H7 (cell line): ENCODE measurements at regions not wholly inside any gene's neighbourhood (a gene's known extent, or its start where the extent isn't known, plus 50 kb on each side); places are given as distances from the start of the nearest gene placed in this dataset.

ENCODE experiments used
- DNase-seq: peaks from one replicate; pipeline ENCODE4 v3.0.0; 2012
- H3K27me3 ChIP-seq: 2 replicates; pipeline ENCODE4 v1.6.0; 2011; ENCODE audit warnings: mild to moderate bottlenecking, low read length; ENCODE audit not compliant: control insufficient read depth, insufficient read depth
- H3K36me3 ChIP-seq: replicated peaks from 2 replicates; pipeline ENCODE4 v1.5.1; 2011; ENCODE audit warnings: low read length; ENCODE audit not compliant: control insufficient read depth, insufficient read depth
- H3K4me3 ChIP-seq: 2 replicates; pipeline ENCODE4 v1.5.1; 2011; ENCODE audit warnings: low read depth, mild to moderate bottlenecking, control low read depth, low read length, moderate library complexity; ENCODE audit not compliant: insufficient read depth

DNA sequence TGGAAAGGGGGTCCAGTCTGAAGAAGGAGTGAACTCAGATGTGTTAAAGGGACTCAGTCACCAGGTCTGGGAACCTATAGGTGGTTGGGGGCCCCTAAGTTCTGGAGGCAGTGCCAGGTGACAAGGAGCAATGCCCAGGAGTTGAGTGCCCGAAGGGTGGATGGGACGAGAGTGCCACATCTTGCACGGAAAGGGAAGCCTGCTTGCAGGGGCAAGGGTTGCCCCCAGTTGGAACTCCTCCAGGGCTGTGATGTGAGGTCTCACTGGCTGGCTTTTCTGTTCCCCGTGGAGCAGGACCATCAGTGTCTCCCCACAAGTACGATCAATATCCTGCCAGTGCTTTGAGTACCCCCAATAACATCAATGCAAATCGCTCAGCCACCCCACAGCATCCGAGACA lies 107.3 kb downstream of the TOMM20 start:
- H3K36me3 ChIP-seq = no peaks in the 10 kb centered on the region
- H3K27me3 ChIP-seq = no peaks in the 10 kb centered on the region; the same call in 1 of the 2 replicates
- no peak for DNase-seq
- H3K4me3 ChIP-seq = no peak overlapping the region

DNA sequence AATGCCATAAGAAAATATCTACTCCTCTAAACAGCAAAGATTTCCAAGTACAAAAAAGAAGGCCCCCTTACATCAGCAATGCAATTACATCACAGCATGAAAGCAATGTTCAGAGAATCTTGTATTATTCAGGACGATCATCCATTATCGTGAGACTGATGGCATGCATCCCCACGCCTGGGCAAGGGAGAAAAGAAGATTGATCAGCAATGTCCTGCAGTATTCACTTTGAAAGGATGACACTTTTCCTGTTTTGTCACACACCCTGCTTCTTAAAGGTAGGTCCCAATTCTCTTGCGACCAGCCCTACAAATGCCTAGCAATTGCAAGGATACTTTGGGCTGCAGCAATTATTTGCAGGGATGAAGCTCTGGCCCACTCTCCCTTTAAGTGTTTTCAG lies 108.7 kb downstream of the TOMM20 start:
- Histone ChIP-seq H3K27me3 (no peaks in the 10 kb centered on the region; the same call in 1 of the 2 replicates), H3K36me3 (no peaks in the 10 kb centered on the region), H3K4me3 (no peak overlapping the region)
- DNase-seq = no peak

DNA sequence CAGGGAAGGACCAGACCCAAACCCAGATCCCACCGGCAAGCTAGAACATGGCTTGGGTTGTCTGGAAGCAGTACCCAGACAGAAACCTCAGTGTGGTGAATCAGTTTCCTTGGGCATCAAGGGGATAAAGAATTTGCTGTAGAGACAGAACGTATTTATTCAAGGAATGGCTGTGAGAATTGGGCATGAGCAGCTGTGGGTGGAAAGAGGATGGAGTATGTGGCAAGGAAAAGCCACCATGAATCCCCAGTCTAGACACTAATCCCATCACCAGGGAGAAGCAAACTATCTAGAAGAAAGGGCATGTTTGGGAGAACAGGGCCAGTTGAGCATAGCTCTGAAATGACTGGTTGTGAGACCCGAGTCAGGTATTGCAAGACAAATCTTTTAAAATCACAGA lies 109.2 kb downstream of the TOMM20 start:
- DNase-seq = no peak

DNA sequence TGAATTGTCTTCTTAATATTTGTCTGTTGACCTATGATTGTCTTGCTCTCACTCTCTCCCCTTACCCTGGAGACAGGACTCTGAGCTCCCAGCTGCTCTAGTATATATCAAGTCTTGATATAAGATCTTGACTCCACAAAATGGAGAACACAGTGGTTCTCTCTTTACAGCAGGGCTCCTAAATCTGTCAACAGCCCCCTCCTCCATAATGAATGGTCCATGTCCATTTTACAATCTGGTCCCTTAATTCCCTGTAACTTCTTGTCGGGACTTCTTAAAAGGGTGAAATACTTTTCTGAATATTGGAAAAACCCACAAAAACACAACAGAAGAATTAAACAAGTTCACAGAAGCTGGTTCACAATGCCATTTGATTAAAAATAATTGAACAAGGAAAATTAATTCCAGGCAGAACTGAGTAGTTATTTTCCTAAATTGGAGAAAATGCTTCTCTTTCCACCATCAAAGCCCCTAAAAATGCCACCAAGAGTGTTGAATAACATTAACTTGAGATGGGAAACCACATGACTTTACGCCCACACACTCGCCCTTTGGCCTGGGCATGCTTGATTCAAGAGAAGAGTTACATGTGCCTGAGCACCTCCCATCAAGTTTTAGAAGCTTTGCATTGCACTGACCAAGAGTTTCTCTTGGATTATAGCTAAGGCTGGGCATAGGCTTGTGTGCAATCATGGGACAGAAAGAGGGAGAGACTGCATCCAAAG lies 109.8 kb downstream of the TOMM20 start:
- no peaks in the 10 kb centered on the region for H3K36me3 ChIP-seq
- no peaks in the 10 kb centered on the region; the same call in 1 of the 2 replicates for H3K27me3 ChIP-seq
- DNase-seq = no peak
- no peak overlapping the region for H3K4me3 ChIP-seq

More for the DNA sequence above, 109.2 kb downstream of the TOMM20 start:
- Histone ChIP-seq H3K27me3 (no peaks in the 10 kb centered on the region; the same call in 1 of the 2 replicates), H3K4me3 (no peak overlapping the region), H3K36me3 (no peaks in the 10 kb centered on the region)

DNA sequence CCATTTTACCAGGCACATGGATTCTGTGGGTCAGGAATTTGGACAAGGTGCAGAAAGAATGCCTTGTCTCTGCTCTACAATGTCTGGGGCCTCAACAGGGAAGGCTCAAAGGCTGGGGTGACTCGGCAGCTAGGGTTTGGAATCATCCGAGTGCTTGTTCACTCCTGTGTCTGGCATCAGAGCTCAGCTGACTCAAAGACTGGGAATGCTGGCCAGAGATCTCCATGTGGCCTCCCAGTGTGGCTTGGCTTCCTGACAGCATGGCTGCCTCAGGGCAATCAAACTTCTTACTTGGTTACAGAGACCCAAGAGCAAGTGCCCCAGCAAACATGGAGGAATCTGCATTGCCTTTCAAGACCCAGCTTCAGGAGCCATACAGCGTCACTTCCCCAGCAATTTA lies 110.5 kb downstream of the TOMM20 start:
- Histone ChIP-seq H3K36me3 (no peaks in the 10 kb centered on the region), H3K4me3 (no peak overlapping the region), H3K27me3 (no peaks in the 10 kb centered on the region; the same call in 1 of the 2 replicates)
- no peak for DNase-seq

DNA sequence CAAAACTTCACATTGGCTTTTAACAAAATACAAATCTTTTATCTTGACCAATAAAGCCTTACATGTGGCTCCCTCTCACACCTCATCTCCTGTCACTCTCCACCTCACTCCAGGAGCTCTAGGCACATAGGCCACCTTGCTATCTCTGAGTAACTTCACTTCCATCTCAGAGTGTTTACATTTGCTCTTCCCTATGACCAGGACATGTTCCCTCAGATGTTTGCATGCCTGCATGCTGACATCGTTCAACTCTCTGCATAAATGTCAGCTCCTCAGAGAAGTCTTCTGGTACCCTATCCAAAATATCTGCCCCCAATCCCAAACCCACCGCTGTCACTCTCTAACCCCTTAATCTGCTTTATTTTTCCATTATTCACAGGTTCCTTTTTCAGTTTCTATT lies 110.9 kb downstream of the TOMM20 start:
- no peaks in the 10 kb centered on the region for H3K36me3 ChIP-seq

DNA sequence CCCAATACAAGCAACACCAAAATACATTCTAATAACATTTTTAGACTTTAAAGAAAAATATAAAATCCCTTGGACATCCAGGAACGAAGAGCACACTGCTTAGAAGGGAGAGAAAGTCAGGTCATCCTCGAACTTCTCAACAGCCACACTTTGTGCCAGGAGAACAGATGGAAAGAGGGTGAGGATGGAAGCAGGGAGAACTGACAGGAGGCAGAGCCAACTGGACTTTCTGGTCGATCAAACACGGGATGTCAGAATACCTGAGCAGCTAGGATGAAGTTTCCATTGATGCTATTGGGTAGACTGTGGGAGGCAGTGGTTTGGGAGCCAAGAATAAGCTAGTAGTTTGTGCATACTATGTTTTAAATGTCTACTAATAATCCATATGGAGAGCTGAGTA lies 111.4 kb downstream of the TOMM20 start:
- no peak for DNase-seq
- H3K27me3 ChIP-seq = no peaks in the 10 kb centered on the region; the same call in 1 of the 2 replicates
- H3K4me3 ChIP-seq = no peak overlapping the region
- H3K36me3 ChIP-seq = no peaks in the 10 kb centered on the region

More for the DNA sequence above, 110.9 kb downstream of the TOMM20 start:
- Histone ChIP-seq H3K27me3 (no peaks in the 10 kb centered on the region; the same call in 1 of the 2 replicates), H3K4me3 (no peak overlapping the region)
- no peak for DNase-seq

DNA sequence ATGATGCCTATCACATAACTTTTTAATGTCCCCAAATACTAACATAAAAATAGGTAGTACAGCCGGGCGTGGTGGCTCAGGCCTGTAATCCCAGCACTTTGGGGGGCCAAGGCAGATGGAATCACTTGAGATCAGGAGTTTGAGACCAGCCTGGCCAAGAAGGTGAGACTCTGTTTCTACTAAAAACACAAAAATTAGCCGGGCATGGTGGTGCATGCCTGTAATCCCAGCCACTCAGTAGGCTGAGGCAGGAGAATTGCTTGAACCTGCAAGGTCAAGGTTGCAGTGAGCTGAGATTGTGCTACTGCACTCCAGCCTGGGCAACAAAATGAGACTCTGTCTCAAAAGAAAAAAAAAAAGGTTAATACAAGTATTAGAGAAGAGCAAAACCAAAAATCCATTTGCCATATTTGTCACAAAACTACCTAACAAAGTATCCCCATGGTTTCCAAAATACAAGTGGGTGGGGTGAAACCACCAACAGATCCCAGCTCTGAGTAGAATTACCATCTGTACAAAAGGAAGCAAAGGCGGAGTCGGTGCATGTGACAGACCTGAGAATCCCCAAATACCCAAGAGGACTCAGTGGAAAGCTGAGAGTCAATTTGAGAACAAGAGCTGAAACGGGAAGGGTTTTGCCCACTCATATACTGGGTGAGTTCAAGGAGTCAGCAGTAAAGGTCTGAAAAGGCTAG lies 113.2 kb downstream of the TOMM20 start:
- H3K27me3 ChIP-seq = no peaks in the 10 kb centered on the region; the same call in 1 of the 2 replicates
- no peak for DNase-seq

DNA sequence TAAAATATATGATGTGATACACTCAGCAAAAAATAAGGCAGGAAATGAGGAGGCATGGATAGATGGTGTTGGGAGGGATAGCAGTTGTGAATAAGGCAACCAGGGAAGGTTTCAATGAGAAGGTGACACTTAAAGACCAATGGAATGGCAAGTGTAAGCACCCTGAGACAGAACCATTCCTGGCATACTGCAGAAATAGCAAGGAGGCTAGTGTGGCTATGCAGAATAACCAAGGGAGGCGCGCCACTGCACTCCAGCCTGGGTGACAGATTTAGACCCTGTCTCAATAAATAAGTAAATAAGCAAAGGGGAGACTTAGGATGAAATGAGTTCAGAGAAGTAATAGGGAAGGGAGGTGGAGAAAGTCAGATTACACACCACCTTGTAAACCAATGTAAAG lies 113.9 kb downstream of the TOMM20 start:
- no peak for DNase-seq
- no peaks in the 10 kb centered on the region; the same call in 1 of the 2 replicates for H3K27me3 ChIP-seq
- H3K36me3 ChIP-seq = no peaks in the 10 kb centered on the region
- H3K4me3 ChIP-seq = no peak overlapping the region

More for the DNA sequence above, 113.2 kb downstream of the TOMM20 start:
- Histone ChIP-seq H3K4me3 (no peak overlapping the region), H3K36me3 (no peaks in the 10 kb centered on the region)

DNA sequence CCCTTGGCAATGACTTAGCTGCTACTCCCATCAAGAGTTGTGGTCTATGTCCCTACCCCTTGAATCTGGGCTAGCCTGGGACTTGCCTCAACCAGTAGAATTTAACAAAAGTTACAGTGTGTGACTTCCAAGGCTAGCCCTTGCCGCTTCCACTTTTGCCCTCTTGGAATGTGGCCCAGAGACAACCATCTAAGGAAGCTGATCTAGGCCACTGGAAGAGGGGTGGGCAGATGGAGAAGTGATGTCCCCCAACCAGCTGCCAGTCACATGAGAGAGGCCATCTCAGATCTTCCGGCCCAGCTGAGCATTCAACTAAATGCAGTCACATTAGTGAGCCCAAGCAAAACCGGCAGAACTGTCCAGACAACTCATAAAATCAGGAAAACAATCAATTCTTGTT lies 115.1 kb downstream of the TOMM20 start:
- no peak for DNase-seq
- Histone ChIP-seq H3K36me3 (no peaks in the 10 kb centered on the region), H3K27me3 (no peaks in the 10 kb centered on the region; the same call in 1 of the 2 replicates), H3K4me3 (no peak overlapping the region)

DNA sequence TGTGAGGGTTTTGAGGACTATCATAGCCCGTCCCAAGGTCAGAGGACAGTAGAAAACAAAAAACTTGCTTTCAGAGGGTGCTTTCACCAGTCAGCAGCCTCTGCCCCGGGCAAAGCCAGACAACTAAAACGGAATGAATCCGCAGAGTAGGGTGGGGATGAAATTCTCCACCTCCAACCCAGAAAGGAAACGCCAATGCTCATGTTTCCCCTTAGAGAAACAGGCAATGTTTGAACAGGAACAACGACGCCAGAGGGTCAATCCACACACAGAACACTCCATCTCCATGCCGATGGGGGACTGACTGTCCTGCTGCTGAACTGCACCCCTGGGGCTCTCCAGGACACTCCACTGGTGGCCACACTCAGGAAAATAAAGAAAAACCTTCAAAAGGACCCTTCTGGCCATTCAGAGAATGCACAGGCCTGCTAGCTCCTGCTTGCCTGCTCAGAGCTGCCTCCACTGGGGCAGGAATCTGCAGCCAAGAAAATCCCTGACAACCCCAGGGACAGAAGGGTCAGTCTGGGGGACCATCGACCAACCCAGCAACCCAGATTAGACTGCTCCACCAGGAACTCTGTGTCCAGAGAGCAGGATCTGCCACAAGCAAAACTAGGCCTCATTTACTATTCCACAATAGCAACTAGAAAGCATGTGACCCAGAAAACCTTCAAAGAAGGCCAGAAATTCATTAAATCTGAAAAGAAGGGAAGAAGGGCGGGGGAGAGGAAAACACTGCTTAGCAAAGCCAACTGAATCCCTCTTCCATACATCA lies 116.0 kb downstream of the TOMM20 start:
- Histone ChIP-seq H3K36me3 (no peaks in the 10 kb centered on the region), H3K4me3 (no peak overlapping the region), H3K27me3 (no peaks in the 10 kb centered on the region; the same call in 1 of the 2 replicates)
- no peak for DNase-seq

DNA sequence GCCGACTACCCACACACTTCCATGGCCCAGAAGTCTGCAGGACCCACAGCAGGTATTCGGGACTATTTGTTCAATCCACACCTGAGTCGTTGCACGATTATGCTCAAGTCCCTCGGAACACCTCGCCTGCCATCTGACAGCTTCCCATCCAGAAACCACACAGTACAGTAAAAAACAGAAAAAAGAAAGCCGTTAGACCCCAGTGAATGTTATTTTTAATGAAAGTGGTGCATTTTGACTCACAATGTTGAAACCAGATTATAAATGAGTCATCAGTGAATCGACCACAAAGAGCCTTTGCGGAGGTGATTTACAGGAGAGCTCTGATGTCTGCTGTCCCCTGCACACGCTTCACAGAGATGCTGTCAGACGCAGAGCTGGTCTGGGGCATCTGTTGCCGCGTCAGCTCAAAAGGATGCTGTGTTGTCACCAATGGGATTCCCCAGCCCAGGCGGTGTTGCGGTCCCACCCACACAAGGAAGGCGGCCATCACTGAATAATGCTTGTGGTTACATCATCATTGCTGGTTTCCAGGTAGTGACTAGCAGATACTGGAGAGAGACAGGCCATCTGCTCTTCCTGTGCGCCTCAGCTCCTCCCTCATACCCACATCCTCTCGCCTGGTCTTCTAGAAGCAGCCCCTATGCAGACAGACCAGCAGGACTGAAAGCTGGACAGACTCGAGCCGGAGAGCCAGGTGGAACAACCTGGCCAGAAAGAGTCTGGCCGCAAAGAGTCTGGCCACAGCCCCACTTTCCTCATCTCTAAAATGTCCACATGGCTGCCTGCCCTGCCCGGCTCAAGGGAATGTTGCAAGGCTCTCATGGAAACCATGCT lies 116.8 kb downstream of the TOMM20 start:
- DNase-seq = no peak
- Histone ChIP-seq H3K4me3 (no peak overlapping the region), H3K36me3 (no peaks in the 10 kb centered on the region), H3K27me3 (no peaks in the 10 kb centered on the region)

DNA sequence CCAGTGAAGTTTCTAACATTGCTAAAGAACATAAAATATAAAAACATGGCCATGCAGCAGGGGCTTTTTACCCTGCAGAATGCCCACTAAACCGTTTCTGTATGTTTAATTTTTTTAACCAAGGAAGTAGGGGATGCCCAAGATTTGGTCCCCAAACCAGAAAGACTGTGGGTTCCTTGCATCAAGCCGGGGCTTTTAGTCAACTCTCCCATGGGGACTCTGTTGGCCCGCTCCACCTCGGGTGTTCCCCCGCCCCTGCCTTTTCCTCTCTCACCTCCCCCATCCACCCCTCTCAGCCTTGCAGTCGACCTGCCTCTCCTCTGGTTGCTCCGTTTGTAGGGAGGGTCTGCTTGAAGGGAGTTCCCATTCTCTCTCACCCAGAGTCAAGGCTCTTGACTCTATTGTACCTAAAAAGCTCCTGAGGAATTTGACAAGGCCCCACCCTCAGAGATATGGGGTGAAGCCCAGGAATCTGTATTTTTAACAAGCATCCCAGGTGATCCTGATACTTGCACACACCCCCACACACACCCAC lies 117.5 kb downstream of the TOMM20 start:
- no peaks in the 10 kb centered on the region for H3K27me3 ChIP-seq
- DNase-seq = no peak
- no peak overlapping the region for H3K4me3 ChIP-seq
- no peaks in the 10 kb centered on the region for H3K36me3 ChIP-seq
